ENCODE measurements at regions not wholly inside any gene's neighbourhood (a gene's known extent, or its start where the extent isn't known, plus 50 kb on each side); places are given as distances from the start of the nearest gene placed in this dataset.
A peak's percentile ranks its signal among the peaks of the same experiment; 100 is the strongest.

- TF ChIP-seq, protein P1, sequence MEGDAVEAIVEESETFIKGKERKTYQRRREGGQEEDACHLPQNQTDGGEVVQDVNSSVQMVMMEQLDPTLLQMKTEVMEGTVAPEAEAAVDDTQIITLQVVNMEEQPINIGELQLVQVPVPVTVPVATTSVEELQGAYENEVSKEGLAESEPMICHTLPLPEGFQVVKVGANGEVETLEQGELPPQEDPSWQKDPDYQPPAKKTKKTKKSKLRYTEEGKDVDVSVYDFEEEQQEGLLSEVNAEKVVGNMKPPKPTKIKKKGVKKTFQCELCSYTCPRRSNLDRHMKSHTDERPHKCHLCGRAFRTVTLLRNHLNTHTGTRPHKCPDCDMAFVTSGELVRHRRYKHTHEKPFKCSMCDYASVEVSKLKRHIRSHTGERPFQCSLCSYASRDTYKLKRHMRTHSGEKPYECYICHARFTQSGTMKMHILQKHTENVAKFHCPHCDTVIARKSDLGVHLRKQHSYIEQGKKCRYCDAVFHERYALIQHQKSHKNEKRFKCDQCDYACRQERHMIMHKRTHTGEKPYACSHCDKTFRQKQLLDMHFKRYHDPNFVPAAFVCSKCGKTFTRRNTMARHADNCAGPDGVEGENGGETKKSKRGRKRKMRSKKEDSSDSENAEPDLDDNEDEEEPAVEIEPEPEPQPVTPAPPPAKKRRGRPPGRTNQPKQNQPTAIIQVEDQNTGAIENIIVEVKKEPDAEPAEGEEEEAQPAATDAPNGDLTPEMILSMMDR (IDR thresholded peaks at IDR 0.05) = no peak
- DNase-seq = no peak
- intact Hi-C loops (cut with DNase I) = no loop called here
Measured at GRCh38 chr13:100917011-100917410, 242.4 kb upstream of the TMTC4 start.

GRCh38 chr13:100913143-100913542, 238.5 kb upstream of the TMTC4 start:
- peaks cover 0 to 4% of the 10 kb centered on the region in 2 donors for H3K9me3 ChIP-seq
- ATAC-seq = no peak
- no peak overlapping the region for H3K4me3 ChIP-seq
- no peaks in the 10 kb centered on the region for H3K36me3 ChIP-seq
- peak in 1 of 4 donors; percentile 50 for DNase-seq
- TF ChIP-seq, protein P1 (IDR thresholded peaks at IDR 0.05) = no peak
- intact Hi-C loops (cut with DNase I) = no loop called here
- no peaks in the 10 kb centered on the region for H3K4me1 ChIP-seq
- no peak overlapping the region for H3K27ac ChIP-seq
- H3K27me3 ChIP-seq = no peaks in the 10 kb centered on the region

More at GRCh38 chr13:100917011-100917410, 242.4 kb upstream of the TMTC4 start:
- H3K9me3 ChIP-seq = peaks cover 0 to 4% of the 10 kb centered on the region in 2 donors
- no peaks in the 10 kb centered on the region for H3K27me3 ChIP-seq
- no peaks in the 10 kb centered on the region for H3K36me3 ChIP-seq
- no peak for ATAC-seq
- no peak overlapping the region for H3K27ac ChIP-seq
- no peaks in the 10 kb centered on the region for H3K4me1 ChIP-seq
- no peak overlapping the region for H3K4me3 ChIP-seq

DNA sequence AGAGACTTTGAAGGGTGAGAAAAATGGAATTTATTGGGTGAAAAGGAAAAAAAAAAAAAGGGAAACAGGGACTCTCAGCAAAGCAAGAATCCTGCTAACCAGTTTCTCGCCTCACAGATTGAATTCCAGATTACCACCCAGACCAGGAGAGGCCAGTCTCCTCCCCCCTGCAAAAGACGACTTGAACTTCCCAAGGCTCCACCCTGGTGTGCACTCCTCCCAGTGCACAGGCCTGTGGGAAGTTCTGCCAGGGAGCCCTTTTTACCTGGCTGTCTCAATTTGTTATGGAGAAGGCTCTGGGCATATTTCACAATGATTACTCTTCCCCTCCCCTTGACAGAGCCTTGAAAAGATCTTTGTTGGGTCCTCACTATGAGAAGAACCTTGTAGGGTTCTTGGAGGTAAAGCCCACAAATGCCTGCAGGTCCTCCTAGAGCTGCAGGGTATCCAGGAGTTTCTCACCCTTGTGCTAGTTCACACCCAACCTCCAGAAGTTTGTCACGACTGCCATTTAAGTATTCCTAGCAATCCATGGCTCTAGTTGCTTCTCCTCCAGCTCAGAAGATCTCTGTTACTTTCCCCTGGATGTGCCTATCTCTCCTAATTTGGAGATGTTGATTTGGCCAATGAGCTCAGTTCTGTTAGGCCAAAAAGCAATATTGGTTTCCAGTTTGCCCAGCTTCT, 229.8 kb upstream of the TMTC4 start:
- TF ChIP-seq, protein P1 (IDR thresholded peaks at IDR 0.05) = no peak
- H3K4me3 ChIP-seq = no peak overlapping the region
- H3K36me3 ChIP-seq = no peaks in the 10 kb centered on the region
- intact Hi-C loops (cut with DNase I) = no loop called here
- DNase-seq = no peak
- no peak for ATAC-seq
- H3K27me3 ChIP-seq = no peaks in the 10 kb centered on the region
- H3K9me3 ChIP-seq = no peaks in the 10 kb centered on the region
- no peaks in the 10 kb centered on the region for H3K4me1 ChIP-seq
- H3K27ac ChIP-seq = no peak overlapping the region

- no peak overlapping the region for H3K27ac ChIP-seq
- no peaks in the 10 kb centered on the region for H3K27me3 ChIP-seq
- no peaks in the 10 kb centered on the region for H3K4me1 ChIP-seq
- intact Hi-C loops (cut with DNase I) = no loop called here
- no peak for DNase-seq
- no peak for ATAC-seq
- TF ChIP-seq, protein P1 (IDR thresholded peaks at IDR 0.05) = no peak
- H3K36me3 ChIP-seq = no peaks in the 10 kb centered on the region
- no peak overlapping the region for H3K4me3 ChIP-seq
- H3K9me3 ChIP-seq = no peaks in the 10 kb centered on the region
Measured at GRCh38 chr13:100899720-100900316, 225.2 kb upstream of the TMTC4 start.

GRCh38 chr13:100898431-100898830, 223.8 kb upstream of the TMTC4 start:
- Histone ChIP-seq H3K9me3 (no peaks in the 10 kb centered on the region), H3K36me3 (no peaks in the 10 kb centered on the region), H3K27me3 (no peaks in the 10 kb centered on the region), H3K27ac (no peak overlapping the region), H3K4me1 (no peaks in the 10 kb centered on the region), H3K4me3 (no peak overlapping the region)
- intact Hi-C loops (cut with DNase I) = no loop called here
- ATAC-seq (no peak), DNase-seq (no peak)
- TF ChIP-seq, protein P1 (IDR thresholded peaks at IDR 0.05) = no peak

Measured in left lung (tissue), 4 donors.